HepG2 (cell line): ENCODE measurements at regions not wholly inside any gene's neighbourhood (a gene's known extent, or its start where the extent isn't known, plus 50 kb on each side); places are given as distances from the start of the nearest gene placed in this dataset.

Experiments used
- ATAC-seq: fragments of 200-7000 bp; cut with Tn5 transposase; 3 replicates; pipeline ENCODE4 v1.9.1; 2020; ENCODE audit warnings: mild to moderate bottlenecking, moderate library complexity
- BruUV-seq: library from RNA; stranded (reverse); fragments of 400-500 nt; replicated peaks from 2 replicates; lab custom pipeline; 2021; lab: Mats Ljungman, UMichigan
- CTCF ChIA-PET: fragments of 300-600 bp; formaldehyde crosslinking; extraction: SDS; loops from one replicate; lab custom pipeline; 2021; ENCODE audit warnings: low total read pairs, inconsistent platforms, low intra/inter-chr PET ratio; lab: Yijun Ruan, JAX
- POLR2A ChIA-PET: fragments of 350-600 bp; sonication (Branson Sonifier 250); formaldehyde crosslinking; loops from one replicate; lab custom pipeline; 2020; ENCODE audit warnings: antibody characterized with exemption, inconsistent platforms; lab: Yijun Ruan, JAX
- DNase-seq: peaks from one replicate; pipeline ENCODE4 v3.0.0-alpha.2; 2015; ENCODE audit warnings: low spot score
- FAIRE-seq: peaks from 3 replicates; lab custom pipeline; 2011; peaks lifted over from hg19 to GRCh38; lab: Jason Lieb, UNC
- H2AFZ ChIP-seq: one replicate; pipeline ENCODE4 v1.6.1; 2011; ENCODE audit warnings: low read length, inconsistent platforms
- H3K27ac ChIP-seq: fragments of 300-600 bp; 3 replicates; pipeline ENCODE4 v1.8.0; 2011; ENCODE audit warnings: mixed run types, mild to moderate bottlenecking, mixed read lengths, low read length, inconsistent platforms; ENCODE audit not compliant: insufficient read depth; ENCODE audit errors: extremely low read length
- H3K27me3 ChIP-seq, 2 experiments: fragments of 200-600 bp in 1 of 2; 2 replicates in 1 of 2; 3 replicates in 1 of 2; pipeline versions ENCODE4 v1.6.0 to v1.8.0; 2011; ENCODE audit warnings: low read length in 2 of 2, mild to moderate bottlenecking in 2 of 2, moderate library complexity in 2 of 2, inconsistent platforms in 1 of 2; ENCODE audit not compliant: insufficient read depth in 2 of 2, control insufficient read depth in 1 of 2
- H3K36me3 ChIP-seq, 2 experiments: fragments of 200-600 bp in 1 of 2; replicated peaks in 1 of 2; 2 replicates in 1 of 2; 3 replicates in 1 of 2; pipeline versions ENCODE4 v1.5.1 to v1.8.0; 2011; ENCODE audit warnings: low read length in 2 of 2, inconsistent platforms in 1 of 2; ENCODE audit not compliant: insufficient read depth in 2 of 2, control insufficient read depth in 1 of 2
- H3K4me1 ChIP-seq: 2 replicates; pipeline ENCODE4 v1.5.1; 2012; ENCODE audit warnings: low read length, inconsistent platforms; ENCODE audit not compliant: insufficient read depth
- H3K4me2 ChIP-seq: 2 replicates; pipeline ENCODE4 v1.6.0; 2011; ENCODE audit warnings: low read depth, low read length, inconsistent platforms
- H3K4me3 ChIP-seq, 3 experiments: fragments of 200-600 bp in 1 of 3; sonication (generic), shearing (Covaris generic) in 1 of 3; replicated peaks in 1 of 3; 2 replicates each; pipeline ENCODE4 v1.5.1; 2011 to 2016; ENCODE audit warnings: low read length in 3 of 3, inconsistent platforms in 2 of 3, low read depth in 2 of 3, mild to moderate bottlenecking in 2 of 3, control low read depth in 1 of 3, mixed read lengths in 1 of 3; ENCODE audit not compliant: insufficient read depth in 1 of 3
- H3K79me2 ChIP-seq: one replicate; pipeline ENCODE4 v1.6.1; 2011; ENCODE audit warnings: low read length, inconsistent platforms; ENCODE audit not compliant: insufficient read depth
- H3K9ac ChIP-seq: 2 replicates; pipeline ENCODE4 v1.6.0; 2011; ENCODE audit warnings: mild to moderate bottlenecking, low read depth, low read length, inconsistent platforms; ENCODE audit not compliant: insufficient read depth
- H3K9me3 ChIP-seq: 2 replicates; pipeline ENCODE4 v1.5.1; 2012; ENCODE audit warnings: mild to moderate bottlenecking, low read length
- H4K20me1 ChIP-seq: 2 replicates; pipeline ENCODE4 v1.6.0; 2011; ENCODE audit warnings: inconsistent platforms, mild to moderate bottlenecking, low read length, moderate library complexity; ENCODE audit not compliant: insufficient read depth
- ATF7 ChIP-seq, 2 experiments: fragments of 450-650 bp in 1 of 2; sonication (generic) in 1 of 2; formaldehyde crosslinking in 1 of 2; IDR thresholded peaks; 2 replicates each; pipeline versions ENCODE4 v1.4.0 to v1.6.1; 2016 to 2020; ENCODE audit warnings: antibody characterized with exemption in 1 of 2, mild to moderate bottlenecking in 1 of 2, missing genetic modification reagents in 1 of 2
- CEBPB ChIP-seq: IDR thresholded peaks from 2 replicates; pipeline ENCODE4 v1.6.1; 2011; ENCODE audit warnings: low read depth, low read length, improper control_type of control experiment, borderline replicate concordance
- MAFF ChIP-seq: IDR thresholded peaks from 2 replicates; pipeline ENCODE4 v1.6.1; 2011; ENCODE audit warnings: low read depth, low read length, improper control_type of control experiment
- MAFK ChIP-seq, 2 experiments: IDR thresholded peaks in 1 of 2; conservative IDR thresholded peaks in 1 of 2; 2 replicates each; pipeline ENCODE4 v1.6.1; 2011; ENCODE audit warnings: improper control_type of control experiment in 2 of 2, low read length in 2 of 2
- NFIC ChIP-seq: IDR thresholded peaks from 2 replicates; pipeline ENCODE4 v1.6.1; 2012; ENCODE audit warnings: mild to moderate bottlenecking, low read length, inconsistent platforms
- NR2F1 ChIP-seq, 2 experiments: fragments of 450-650 bp in 1 of 2; formaldehyde crosslinking in 1 of 2; IDR thresholded peaks; 2 replicates each; pipeline versions ENCODE4 v1.5.0 to v1.6.1; 2016 to 2020; ENCODE audit warnings: mild to moderate bottlenecking in 1 of 2, missing compliant biosample characterization in 1 of 2, missing genetic modification reagents in 1 of 2, moderate library complexity in 1 of 2
- WGBS: methylation state at CpG from one replicate; pipeline ENCODE4 v1.1.6; 2017; ENCODE audit warnings: low lambda C conversion rate; 5-methylcytosine and 5-hydroxymethylcytosine counted together
- in situ Hi-C: cut with HindIII; loops from 2 replicates; pipeline ENCODE4 v1.10.0; 2017; ENCODE audit warnings: low pct_unique_long_range_greater_than_20kb; ENCODE audit not compliant: extremely low pct_ligation_motif_present
- intact Hi-C: fragments of 100-400 bp; cut with micrococcal nuclease; formaldehyde crosslinking; loops from one replicate; pipeline ENCODE4 v1.10.0; 2022; ENCODE audit not compliant: unreplicated experiment
- TF ChIP-seq, protein P1 (sequence below): sonication (generic); formaldehyde crosslinking; IDR thresholded peaks from 2 replicates; pipeline ENCODE4 v1.8.1; 2023; ENCODE audit warnings: mild to moderate bottlenecking, missing genetic modification reagents, borderline replicate concordance

GRCh38 chr2:82391386-82391785, 2067.7 kb downstream of the SUCLG1 start:
- Histone ChIP-seq H4K20me1 (no peaks in the 10 kb centered on the region), H2AFZ (no peak overlapping the region), H3K4me2 (no peak overlapping the region), H3K27ac (no peak overlapping the region), H3K9ac (no peak overlapping the region), H3K79me2 (no peaks in the 10 kb centered on the region), H3K27me3 (no peaks in the 10 kb centered on the region), H3K9me3 (no peaks in the 10 kb centered on the region), H3K36me3 (no peaks in the 10 kb centered on the region), H3K4me3 (no peak overlapping the region), H3K4me1 (no peaks in the 10 kb centered on the region)
- intact Hi-C loops, result no loop called here
- ChIA-PET POLR2A (no interaction called here), CTCF (no interaction called here)
- peak; percentile 40; the same call in 1 of the 2 replicates for TF ChIP-seq CEBPB
- TF ChIP-seq ATF7 (IDR thresholded peaks at IDR 0.05), result peak; percentile 51
- no peak for TF ChIP-seq ATF7 (CRISPR knock-in tag; IDR thresholded peaks at IDR 0.05)
- TF ChIP-seq NR2F1 (CRISPR knock-in tag; IDR thresholded peaks at IDR 0.05), result no peak
- TF ChIP-seq NFIC, result no peak
- 46% methylated on average over 9 of the region's 9 CpGs for WGBS
- no peak for ATAC-seq
- in situ Hi-C loops, result no loop called here
- no peak for FAIRE-seq
- BruUV-seq, result no TSS peak
- DNase-seq, result no peak

- in situ Hi-C loops (no loop called here), intact Hi-C loops (no loop called here)
- no peak overlapping the region for H2AFZ ChIP-seq
- H3K27me3 ChIP-seq, result no peaks in the 10 kb centered on the region; a peak in 1 of 5 replicates
- H3K4me1 ChIP-seq, result no peaks in the 10 kb centered on the region
- DNase-seq (no peak), ATAC-seq (no peak), FAIRE-seq (no peak)
- H3K4me3 ChIP-seq, result no peak overlapping the region
- peaks cover 42% of the 10 kb centered on the region for H3K9me3 ChIP-seq
- H4K20me1 ChIP-seq, result no peaks in the 10 kb centered on the region
- no peaks in the 10 kb centered on the region for H3K79me2 ChIP-seq
- no TSS peak for BruUV-seq
- H3K4me2 ChIP-seq, result no peak overlapping the region
- CTCF ChIA-PET, result no interaction called here
- no peak overlapping the region for H3K27ac ChIP-seq
- no peak overlapping the region for H3K9ac ChIP-seq
- TF ChIP-seq, protein P1, sequence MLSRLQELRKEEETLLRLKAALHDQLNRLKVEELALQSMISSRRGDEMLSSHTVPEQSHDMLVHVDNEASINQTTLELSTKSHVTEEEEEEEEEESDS (CRISPR knock-in tag), result no peak
- TF ChIP-seq MAFK (conservative IDR thresholded peaks at IDR 0.05 in 1 of 2, IDR thresholded peaks at IDR 0.05 in 1 of 2; ENCODE audit: low read length in 2 of 2) (peak; percentile 94 to 98), MAFF (peak; percentile 94)
- POLR2A ChIA-PET, result no interaction called here
- H3K36me3 ChIP-seq, result no peaks in the 10 kb centered on the region
These were observed 2051.1 kb upstream of the LRRTM1 start for GRCh38 chr2:82355622-82356021.
